ENCODE measurements at regions not wholly inside any gene's neighbourhood (a gene's known extent, or its start where the extent isn't known, plus 50 kb on each side); places are given as distances from the start of the nearest gene placed in this dataset.

- TF ChIP-seq EZH2 (IDR thresholded peaks at IDR 0.05) (no peak), CTCF (IDR thresholded peaks at IDR 0.05 in 2 of 3, conservative IDR thresholded peaks at IDR 0.05 in 1 of 3; ENCODE audit: borderline replicate concordance in 1 of 3, insufficient read depth in 1 of 3, low read depth in 2 of 3, low read length in 2 of 3) (no peak), POLR2A (IDR thresholded peaks at IDR 0.05; ENCODE audit: borderline replicate concordance, extremely low read depth, insufficient read depth, insufficient read length) (no peak), TCF7L2 (IDR thresholded peaks at IDR 0.05; ENCODE audit: borderline replicate concordance, extremely low read depth, insufficient read depth, insufficient read length) (no peak), SIN3A (IDR thresholded peaks at IDR 0.05; ENCODE audit: low read depth) (no peak), POLR2AphosphoS5 (IDR thresholded peaks at IDR 0.05; ENCODE audit: low read depth, low read length) (no peak), EZH2phosphoT487 (IDR thresholded peaks at IDR 0.05; ENCODE audit: borderline replicate concordance) (no peak), SRF (IDR thresholded peaks at IDR 0.05; ENCODE audit: low read depth) (no peak), MAX (IDR thresholded peaks at IDR 0.05) (no peak)
- TF ChIP-seq, protein P1, sequence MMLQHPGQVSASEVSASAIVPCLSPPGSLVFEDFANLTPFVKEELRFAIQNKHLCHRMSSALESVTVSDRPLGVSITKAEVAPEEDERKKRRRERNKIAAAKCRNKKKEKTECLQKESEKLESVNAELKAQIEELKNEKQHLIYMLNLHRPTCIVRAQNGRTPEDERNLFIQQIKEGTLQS (IDR thresholded peaks at IDR 0.05): no peak
- TF ChIP-seq, protein P2, sequence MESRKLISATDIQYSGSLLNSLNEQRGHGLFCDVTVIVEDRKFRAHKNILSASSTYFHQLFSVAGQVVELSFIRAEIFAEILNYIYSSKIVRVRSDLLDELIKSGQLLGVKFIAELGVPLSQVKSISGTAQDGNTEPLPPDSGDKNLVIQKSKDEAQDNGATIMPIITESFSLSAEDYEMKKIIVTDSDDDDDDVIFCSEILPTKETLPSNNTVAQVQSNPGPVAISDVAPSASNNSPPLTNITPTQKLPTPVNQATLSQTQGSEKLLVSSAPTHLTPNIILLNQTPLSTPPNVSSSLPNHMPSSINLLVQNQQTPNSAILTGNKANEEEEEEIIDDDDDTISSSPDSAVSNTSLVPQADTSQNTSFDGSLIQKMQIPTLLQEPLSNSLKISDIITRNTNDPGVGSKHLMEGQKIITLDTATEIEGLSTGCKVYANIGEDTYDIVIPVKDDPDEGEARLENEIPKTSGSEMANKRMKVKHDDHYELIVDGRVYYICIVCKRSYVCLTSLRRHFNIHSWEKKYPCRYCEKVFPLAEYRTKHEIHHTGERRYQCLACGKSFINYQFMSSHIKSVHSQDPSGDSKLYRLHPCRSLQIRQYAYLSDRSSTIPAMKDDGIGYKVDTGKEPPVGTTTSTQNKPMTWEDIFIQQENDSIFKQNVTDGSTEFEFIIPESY (IDR thresholded peaks at IDR 0.05; ENCODE audit: extremely low read depth, insufficient replicate concordance, low read length): no peak
Measured at GRCh38 chr7:25861164-25861496, 290.9 kb upstream of the NFE2L3 start.

Measured in HCT116 (cell line).